ENCODE measurements at regions not wholly inside any gene's neighbourhood (a gene's known extent, or its start where the extent isn't known, plus 50 kb on each side); places are given as distances from the start of the nearest gene placed in this dataset.

DNA sequence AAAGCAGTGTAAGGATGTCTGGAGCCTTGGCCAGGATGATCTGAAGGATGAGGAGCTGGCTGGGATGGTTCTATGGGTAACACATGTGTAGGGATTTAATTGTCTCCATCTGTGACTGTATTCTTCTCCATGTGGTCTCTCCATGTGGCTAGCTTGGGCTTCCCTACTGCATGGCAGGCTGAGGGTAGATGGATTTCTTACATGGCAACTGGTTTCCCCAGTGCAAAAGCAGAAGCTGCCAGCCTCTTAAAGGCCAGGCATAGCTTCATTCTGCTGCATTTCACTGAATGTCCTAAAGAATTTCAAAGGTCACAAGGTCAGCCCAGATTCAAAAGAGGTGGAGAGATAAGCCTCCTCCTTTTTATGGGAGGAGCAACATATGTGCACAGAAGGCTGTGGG, 61.7 kb downstream of the XCL2 start:
- no peak for DNase-seq
- H3K9me3 ChIP-seq = no peaks in the 10 kb centered on the region
- no peaks in the 10 kb centered on the region for H3K27me3 ChIP-seq
- no peaks in the 10 kb centered on the region for H3K36me3 ChIP-seq
- peaks cover 0 to 5% (median 0%) of the 10 kb centered on the region in 4 donors for H3K4me1 ChIP-seq
- H3K27ac ChIP-seq = peak overlapping the region in 1 of 4 donors; percentile 17
- TF ChIP-seq POLR2A (IDR thresholded peaks at IDR 0.05) = no peak
- H3K4me3 ChIP-seq = no peak overlapping the region

DNA sequence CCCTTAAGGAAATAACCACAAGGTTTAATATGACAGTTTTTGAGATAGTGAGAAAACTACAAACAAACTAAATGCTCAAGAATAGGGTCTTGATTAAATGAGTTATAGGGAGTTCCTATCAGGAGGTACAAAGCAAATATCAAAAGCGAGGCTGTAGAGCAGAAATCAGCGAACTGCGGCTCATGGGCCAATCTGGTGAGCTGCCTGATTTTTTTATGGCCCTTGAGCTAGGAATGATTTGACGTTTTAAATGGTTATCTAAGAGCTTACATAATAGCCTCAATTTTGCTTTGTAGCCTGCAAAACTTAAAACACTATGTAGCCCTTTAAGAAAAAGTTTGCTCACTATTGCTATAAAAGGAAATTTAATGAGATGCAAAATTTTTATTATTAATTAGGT, 62.2 kb downstream of the XCL2 start:
- Histone ChIP-seq H3K27ac (no peak overlapping the region), H3K4me3 (no peak overlapping the region)

DNA sequence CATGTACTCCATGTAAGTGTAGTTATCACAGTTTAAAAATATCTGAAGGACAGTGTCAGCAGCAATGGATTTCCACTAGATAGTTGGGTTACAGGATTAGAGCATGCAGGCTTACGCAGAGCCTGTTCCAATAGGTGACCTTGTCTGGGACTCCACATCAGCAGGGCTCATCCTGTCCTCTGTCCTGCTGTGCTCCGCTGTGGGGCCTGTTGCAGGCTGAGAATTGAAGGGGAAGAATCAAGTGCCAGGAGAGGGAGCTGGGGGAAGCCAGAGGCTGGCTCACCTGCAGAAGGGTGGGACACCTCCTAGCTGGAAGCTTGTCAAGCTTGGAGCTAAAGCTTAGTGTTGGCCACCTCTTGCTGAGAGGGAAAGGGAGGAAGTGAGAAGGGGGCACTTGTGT, 62.8 kb downstream of the XCL2 start:
- TF ChIP-seq, protein P1, sequence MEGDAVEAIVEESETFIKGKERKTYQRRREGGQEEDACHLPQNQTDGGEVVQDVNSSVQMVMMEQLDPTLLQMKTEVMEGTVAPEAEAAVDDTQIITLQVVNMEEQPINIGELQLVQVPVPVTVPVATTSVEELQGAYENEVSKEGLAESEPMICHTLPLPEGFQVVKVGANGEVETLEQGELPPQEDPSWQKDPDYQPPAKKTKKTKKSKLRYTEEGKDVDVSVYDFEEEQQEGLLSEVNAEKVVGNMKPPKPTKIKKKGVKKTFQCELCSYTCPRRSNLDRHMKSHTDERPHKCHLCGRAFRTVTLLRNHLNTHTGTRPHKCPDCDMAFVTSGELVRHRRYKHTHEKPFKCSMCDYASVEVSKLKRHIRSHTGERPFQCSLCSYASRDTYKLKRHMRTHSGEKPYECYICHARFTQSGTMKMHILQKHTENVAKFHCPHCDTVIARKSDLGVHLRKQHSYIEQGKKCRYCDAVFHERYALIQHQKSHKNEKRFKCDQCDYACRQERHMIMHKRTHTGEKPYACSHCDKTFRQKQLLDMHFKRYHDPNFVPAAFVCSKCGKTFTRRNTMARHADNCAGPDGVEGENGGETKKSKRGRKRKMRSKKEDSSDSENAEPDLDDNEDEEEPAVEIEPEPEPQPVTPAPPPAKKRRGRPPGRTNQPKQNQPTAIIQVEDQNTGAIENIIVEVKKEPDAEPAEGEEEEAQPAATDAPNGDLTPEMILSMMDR (IDR thresholded peaks at IDR 0.05) = no peak
- no peak for TF ChIP-seq POLR2A (IDR thresholded peaks at IDR 0.05)
- no peak overlapping the region for H3K27ac ChIP-seq

More for the DNA sequence above, 62.2 kb downstream of the XCL2 start:
- H3K36me3 ChIP-seq = no peaks in the 10 kb centered on the region
- no peaks in the 10 kb centered on the region for H3K9me3 ChIP-seq
- DNase-seq = no peak
- peaks cover 0 to 5% (median 0%) of the 10 kb centered on the region in 4 donors for H3K4me1 ChIP-seq
- TF ChIP-seq POLR2A (IDR thresholded peaks at IDR 0.05) = no peak
- TF ChIP-seq, protein P1 (IDR thresholded peaks at IDR 0.05) = no peak
- no peaks in the 10 kb centered on the region for H3K27me3 ChIP-seq

DNA sequence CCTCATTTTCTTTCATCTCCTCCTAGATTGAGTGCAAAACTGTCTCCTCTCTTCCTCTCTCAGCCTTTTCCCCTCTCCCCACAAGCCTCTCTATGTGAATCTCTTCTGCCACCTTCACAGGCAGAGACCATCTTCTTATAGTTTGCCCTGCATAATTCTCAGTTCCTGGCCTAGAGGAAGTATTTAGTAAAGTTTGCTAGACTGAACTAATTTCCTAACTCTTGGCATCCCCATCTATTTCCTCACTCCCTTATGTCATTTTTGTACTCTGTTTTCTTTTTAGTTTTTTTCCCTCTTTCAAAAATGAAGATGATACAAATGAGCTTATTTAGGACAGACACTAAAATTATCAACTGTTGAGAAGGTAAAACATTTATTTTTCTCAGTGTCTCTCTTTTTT, 66.0 kb downstream of the XCL2 start:
- H3K4me1 ChIP-seq = no peaks in the 10 kb centered on the region
- H3K27me3 ChIP-seq = no peaks in the 10 kb centered on the region
- no peaks in the 10 kb centered on the region for H3K36me3 ChIP-seq
- no peaks in the 10 kb centered on the region for H3K9me3 ChIP-seq
- H3K4me3 ChIP-seq = no peak overlapping the region
- DNase-seq = no peak
- TF ChIP-seq POLR2A (IDR thresholded peaks at IDR 0.05) = no peak
- TF ChIP-seq, protein P1 (IDR thresholded peaks at IDR 0.05) = no peak
- no peak overlapping the region for H3K27ac ChIP-seq

More for the DNA sequence above, 62.8 kb downstream of the XCL2 start:
- Histone ChIP-seq H3K4me1 (peaks cover 0 to 5% (median 0%) of the 10 kb centered on the region in 4 donors), H3K9me3 (no peaks in the 10 kb centered on the region), H3K36me3 (no peaks in the 10 kb centered on the region), H3K4me3 (no peak overlapping the region), H3K27me3 (no peaks in the 10 kb centered on the region)
- no peak for DNase-seq

DNA sequence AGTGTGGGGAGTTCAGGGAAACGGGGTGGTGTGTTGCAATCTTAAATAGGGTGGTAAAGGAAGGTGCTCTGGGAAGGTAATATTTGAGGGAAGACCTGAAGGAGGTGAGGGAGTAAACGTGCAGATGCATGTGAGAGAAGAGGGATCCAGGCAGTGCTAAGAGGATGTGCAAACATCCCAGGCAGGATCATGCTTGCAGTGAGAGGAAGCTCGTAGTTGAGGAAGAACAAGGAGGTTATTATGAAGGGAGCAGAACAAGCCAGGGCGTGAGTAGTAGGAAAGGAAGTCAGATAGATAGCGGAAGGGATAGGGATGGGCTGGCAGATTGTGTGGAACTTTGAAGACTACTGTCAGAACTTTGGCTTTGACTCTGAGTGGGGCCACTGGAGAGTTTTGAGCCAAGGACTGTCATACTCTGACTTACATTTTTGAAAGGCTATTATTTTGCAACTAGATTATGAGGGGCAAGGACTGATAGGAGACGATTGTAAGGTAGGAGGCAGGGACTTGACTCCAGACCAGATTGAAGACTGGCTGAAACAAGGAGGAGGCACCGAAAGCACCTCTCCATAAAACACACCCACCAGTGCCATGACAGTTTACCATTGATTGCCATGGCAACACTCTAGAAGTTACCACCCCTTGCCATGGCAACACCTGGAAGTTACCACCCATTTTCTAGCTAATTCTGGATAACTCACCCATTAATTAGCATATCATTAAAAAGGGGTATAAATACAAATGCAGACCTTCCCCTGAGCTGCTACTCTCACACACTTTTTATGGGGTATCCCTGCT, 67.0 kb downstream of the XCL2 start:
- H3K36me3 ChIP-seq = no peaks in the 10 kb centered on the region
- no peak for DNase-seq
- no peaks in the 10 kb centered on the region for H3K27me3 ChIP-seq
- H3K4me3 ChIP-seq = no peak overlapping the region
- H3K27ac ChIP-seq = no peak overlapping the region
- H3K4me1 ChIP-seq = no peaks in the 10 kb centered on the region
- TF ChIP-seq, protein P1 (IDR thresholded peaks at IDR 0.05) = no peak
- no peak for TF ChIP-seq POLR2A (IDR thresholded peaks at IDR 0.05)
- no peaks in the 10 kb centered on the region for H3K9me3 ChIP-seq

DNA sequence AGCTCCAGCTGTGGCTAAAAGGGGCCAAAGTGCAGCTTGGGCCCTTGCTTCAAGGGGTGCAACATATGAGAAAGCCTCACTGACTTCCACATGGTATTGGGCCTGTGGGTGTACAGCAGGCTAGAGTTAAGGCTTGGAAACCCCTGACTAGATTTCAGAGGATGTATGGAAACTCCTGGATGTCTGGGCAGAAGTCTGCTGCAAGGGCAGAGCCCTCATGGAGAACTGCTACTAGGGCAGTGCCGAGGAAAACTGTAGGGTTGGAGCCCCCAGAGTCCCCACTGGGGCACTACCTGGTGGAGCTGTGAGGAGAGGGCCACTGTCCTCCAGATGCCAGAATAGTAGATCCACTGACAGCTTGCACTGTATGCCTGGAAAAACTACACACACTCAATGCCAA, 69.5 kb downstream of the XCL2 start:
- Histone ChIP-seq H3K4me3 (no peak overlapping the region), H3K27me3 (no peaks in the 10 kb centered on the region), H3K4me1 (peaks cover 0 to 12% (median 0%) of the 10 kb centered on the region in 4 donors), H3K36me3 (no peaks in the 10 kb centered on the region), H3K9me3 (no peaks in the 10 kb centered on the region), H3K27ac (no peak overlapping the region)
- DNase-seq = no peak
- TF ChIP-seq, protein P1 (IDR thresholded peaks at IDR 0.05) = no peak

Data from Peyer's patch (tissue), 4 donors.